ENCODE measurements at regions not wholly inside any gene's neighbourhood (a gene's known extent, or its start where the extent isn't known, plus 50 kb on each side); places are given as distances from the start of the nearest gene placed in this dataset.
"Not testable (repeated sequence)": the region's sequence is repeated elsewhere in the genome, so short reads cannot be mapped to it uniquely, and the experiment has no call there.

- ATAC-seq (ENCODE audit: insufficient read depth, low read depth) (no peak), DNase-seq (no peak)
- Histone ChIP-seq H3K27me3 (ENCODE audit: insufficient read depth, low read length, poor library complexity) (no peaks in the 10 kb centered on the region), H3K9me3 (ENCODE audit: insufficient read depth, low read length, severe bottlenecking) (no peaks in the 10 kb centered on the region), H3K36me3 (ENCODE audit: insufficient read depth, low read length) (no peaks in the 10 kb centered on the region), H3K4me1 (ENCODE audit: insufficient read depth, low read length) (no peaks in the 10 kb centered on the region), H3K9ac (ENCODE audit: low read depth, low read length) (no peak overlapping the region), H3K4me2 (ENCODE audit: insufficient read depth, low read length) (no peak overlapping the region), H2AFZ (ENCODE audit: low read depth, low read length) (no peak overlapping the region), H3K27ac (ENCODE audit: low read length) (no peak overlapping the region), H4K20me1 (ENCODE audit: insufficient read depth, low read length) (no peaks in the 10 kb centered on the region), H3K4me3 (ENCODE audit: low read depth in 1 of 2, low read length in 2 of 2) (no peak overlapping the region), H3K79me2 (ENCODE audit: insufficient read depth, low read length) (no peaks in the 10 kb centered on the region)
- TF ChIP-seq, protein P1, sequence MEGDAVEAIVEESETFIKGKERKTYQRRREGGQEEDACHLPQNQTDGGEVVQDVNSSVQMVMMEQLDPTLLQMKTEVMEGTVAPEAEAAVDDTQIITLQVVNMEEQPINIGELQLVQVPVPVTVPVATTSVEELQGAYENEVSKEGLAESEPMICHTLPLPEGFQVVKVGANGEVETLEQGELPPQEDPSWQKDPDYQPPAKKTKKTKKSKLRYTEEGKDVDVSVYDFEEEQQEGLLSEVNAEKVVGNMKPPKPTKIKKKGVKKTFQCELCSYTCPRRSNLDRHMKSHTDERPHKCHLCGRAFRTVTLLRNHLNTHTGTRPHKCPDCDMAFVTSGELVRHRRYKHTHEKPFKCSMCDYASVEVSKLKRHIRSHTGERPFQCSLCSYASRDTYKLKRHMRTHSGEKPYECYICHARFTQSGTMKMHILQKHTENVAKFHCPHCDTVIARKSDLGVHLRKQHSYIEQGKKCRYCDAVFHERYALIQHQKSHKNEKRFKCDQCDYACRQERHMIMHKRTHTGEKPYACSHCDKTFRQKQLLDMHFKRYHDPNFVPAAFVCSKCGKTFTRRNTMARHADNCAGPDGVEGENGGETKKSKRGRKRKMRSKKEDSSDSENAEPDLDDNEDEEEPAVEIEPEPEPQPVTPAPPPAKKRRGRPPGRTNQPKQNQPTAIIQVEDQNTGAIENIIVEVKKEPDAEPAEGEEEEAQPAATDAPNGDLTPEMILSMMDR (IDR thresholded peaks at IDR 0.05; ENCODE audit: borderline replicate concordance, extremely low read depth, low read length, poor library complexity, severe bottlenecking): no peak
- no peak for TF ChIP-seq EZH2 (IDR thresholded peaks at IDR 0.05; ENCODE audit: borderline replicate concordance, low read depth, low read length, severe bottlenecking)
Observed at GRCh38 chr15:93348711-93349545, 259.9 kb upstream of the RGMA start.

DNA sequence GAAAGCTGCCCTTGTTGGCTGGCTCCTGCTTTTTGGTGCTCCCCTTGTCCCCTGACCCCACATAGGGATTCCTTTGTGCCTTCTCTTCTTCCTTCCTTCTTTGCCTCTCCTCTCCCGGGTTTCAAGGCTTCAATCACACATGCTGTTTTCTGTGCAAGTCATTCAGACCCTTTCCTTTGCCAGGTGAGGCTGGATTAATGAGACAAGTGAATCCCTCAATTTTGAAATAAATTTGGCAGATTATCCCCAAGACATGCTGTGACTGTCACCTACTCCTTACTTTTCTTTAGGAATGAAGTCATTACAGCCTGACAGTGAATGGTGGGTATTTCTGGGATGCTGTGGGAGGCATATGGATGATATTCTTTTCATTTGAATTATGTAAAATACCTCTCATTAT, 259.0 kb upstream of the RGMA start:
- Histone ChIP-seq H3K36me3 (ENCODE audit: insufficient read depth, low read length) (no peaks in the 10 kb centered on the region), H3K27me3 (ENCODE audit: insufficient read depth, low read length, poor library complexity) (no peaks in the 10 kb centered on the region), H4K20me1 (ENCODE audit: insufficient read depth, low read length) (no peaks in the 10 kb centered on the region), H3K27ac (ENCODE audit: low read length) (no peak overlapping the region), H3K4me2 (ENCODE audit: insufficient read depth, low read length) (no peak overlapping the region), H2AFZ (ENCODE audit: low read depth, low read length) (no peak overlapping the region), H3K79me2 (ENCODE audit: insufficient read depth, low read length) (no peaks in the 10 kb centered on the region), H3K9me3 (ENCODE audit: insufficient read depth, low read length, severe bottlenecking) (no peaks in the 10 kb centered on the region), H3K9ac (ENCODE audit: low read depth, low read length) (no peak overlapping the region), H3K4me1 (ENCODE audit: insufficient read depth, low read length) (no peaks in the 10 kb centered on the region), H3K4me3 (ENCODE audit: low read depth in 1 of 2, low read length in 2 of 2) (no peak overlapping the region)
- TF ChIP-seq, protein P1 (IDR thresholded peaks at IDR 0.05; ENCODE audit: borderline replicate concordance, extremely low read depth, low read length, poor library complexity, severe bottlenecking): no peak
- no peak for TF ChIP-seq EZH2 (IDR thresholded peaks at IDR 0.05; ENCODE audit: borderline replicate concordance, low read depth, low read length, severe bottlenecking)
- no peak for DNase-seq
- no peak for ATAC-seq (ENCODE audit: insufficient read depth, low read depth)

GRCh38 chr15:93345981-93346380, 257.0 kb upstream of the RGMA start:
- TF ChIP-seq, protein P1 (IDR thresholded peaks at IDR 0.05; ENCODE audit: borderline replicate concordance, extremely low read depth, low read length, poor library complexity, severe bottlenecking): no peak
- no peak for TF ChIP-seq EZH2 (IDR thresholded peaks at IDR 0.05; ENCODE audit: borderline replicate concordance, low read depth, low read length, severe bottlenecking)
- Histone ChIP-seq H3K4me1 (ENCODE audit: insufficient read depth, low read length) (no peaks in the 10 kb centered on the region), H3K4me2 (ENCODE audit: insufficient read depth, low read length) (no peak overlapping the region), H3K27me3 (ENCODE audit: insufficient read depth, low read length, poor library complexity) (no peaks in the 10 kb centered on the region), H2AFZ (ENCODE audit: low read depth, low read length) (no peak overlapping the region), H3K36me3 (ENCODE audit: insufficient read depth, low read length) (no peaks in the 10 kb centered on the region), H3K9me3 (ENCODE audit: insufficient read depth, low read length, severe bottlenecking) (no peaks in the 10 kb centered on the region), H3K79me2 (ENCODE audit: insufficient read depth, low read length) (no peaks in the 10 kb centered on the region), H4K20me1 (ENCODE audit: insufficient read depth, low read length) (no peaks in the 10 kb centered on the region), H3K27ac (ENCODE audit: low read length) (no peak overlapping the region), H3K9ac (ENCODE audit: low read depth, low read length) (no peak overlapping the region), H3K4me3 (ENCODE audit: low read depth in 1 of 2, low read length in 2 of 2) (no peak overlapping the region)
- DNase-seq (no peak), ATAC-seq (ENCODE audit: insufficient read depth, low read depth) (no peak)

- H4K20me1 ChIP-seq (ENCODE audit: insufficient read depth, low read length); H3K4me2 ChIP-seq (ENCODE audit: insufficient read depth, low read length); H3K27me3 ChIP-seq (ENCODE audit: insufficient read depth, low read length, poor library complexity); H3K4me1 ChIP-seq (ENCODE audit: insufficient read depth, low read length); H3K9ac ChIP-seq (ENCODE audit: low read depth, low read length); H3K4me3 ChIP-seq (ENCODE audit: low read depth in 1 of 2, low read length in 2 of 2); H3K79me2 ChIP-seq (ENCODE audit: insufficient read depth, low read length); H2AFZ ChIP-seq (ENCODE audit: low read depth, low read length); DNase-seq; H3K27ac ChIP-seq (ENCODE audit: low read length); ATAC-seq (ENCODE audit: insufficient read depth, low read depth); H3K36me3 ChIP-seq (ENCODE audit: insufficient read depth, low read length); H3K9me3 ChIP-seq (ENCODE audit: insufficient read depth, low read length, severe bottlenecking): not testable (repeated sequence)
Observed at GRCh38 chr15:93343402-93343801, 254.4 kb upstream of the RGMA start.
